Neural cell (in vitro differentiated cells): ENCODE measurements at regions not wholly inside any gene's neighbourhood (a gene's known extent, or its start where the extent isn't known, plus 50 kb on each side); places are given as distances from the start of the nearest gene placed in this dataset.

Source experiments
- H2AFZ ChIP-seq: fragments of 200-600, 300-800 bp; sonication (generic), shearing (Covaris generic); 2 replicates; pipeline ENCODE4 v1.6.0; 2014; ENCODE audit warnings: low read depth, mild to moderate bottlenecking, antibody characterized with exemption, low read length, moderate library complexity
- H3F3A ChIP-seq: fragments of 200-600 bp; shearing (Covaris generic); 2 replicates; pipeline ENCODE4 v1.6.1; 2016; ENCODE audit warnings: mild to moderate bottlenecking, moderate library complexity, mixed read lengths, antibody characterized with exemption, low read length; ENCODE audit not compliant: insufficient read depth, poor library complexity, severe bottlenecking
- H3K27ac ChIP-seq: fragments of 200-600, 300-800 bp; sonication (generic), shearing (Covaris generic); 2 replicates; pipeline ENCODE4 v1.5.1; 2014; ENCODE audit warnings: mild to moderate bottlenecking, low read length, moderate library complexity
- H3K27me3 ChIP-seq: fragments of 300-800, 200-600 bp; sonication (generic), shearing (Covaris generic); 2 replicates; pipeline ENCODE4 v1.6.0; 2014; ENCODE audit warnings: mild to moderate bottlenecking, low read depth, low read length, moderate library complexity; ENCODE audit not compliant: insufficient read depth
- H3K36me3 ChIP-seq: fragments of 300-800, 200-600 bp; sonication (generic), shearing (Covaris generic); 2 replicates; pipeline ENCODE4 v1.5.1; 2014; ENCODE audit warnings: mild to moderate bottlenecking, antibody characterized with exemption, low read length, moderate library complexity; ENCODE audit not compliant: insufficient read depth
- H3K4me2 ChIP-seq: fragments of 300-800, 200-600 bp; sonication (generic), shearing (Covaris generic); 2 replicates; pipeline ENCODE4 v1.6.0; 2014; ENCODE audit warnings: mild to moderate bottlenecking, low read length
- H3K4me3 ChIP-seq: fragments of 300-800, 200-600 bp; sonication (generic), shearing (Covaris generic); 2 replicates; pipeline ENCODE4 v1.5.1; 2014; ENCODE audit warnings: mild to moderate bottlenecking, low read length, moderate library complexity
- H3K79me2 ChIP-seq: fragments of 200-600 bp; shearing (Covaris generic); replicated peaks from 2 replicates; pipeline ENCODE4 v1.6.0; 2014; ENCODE audit warnings: mild to moderate bottlenecking, low read length, moderate library complexity; ENCODE audit not compliant: insufficient read depth
- H3K9ac ChIP-seq: fragments of 300-800, 200-600 bp; sonication (generic), shearing (Covaris generic); 2 replicates; pipeline ENCODE4 v1.6.1; 2016; ENCODE audit warnings: mild to moderate bottlenecking, low read length, mixed read lengths
- H3K9me2 ChIP-seq: fragments of 200-600 bp; shearing (Covaris generic); 2 replicates; pipeline ENCODE4 v1.6.1; 2016; ENCODE audit warnings: mild to moderate bottlenecking, low read length, mixed read lengths; ENCODE audit not compliant: insufficient read depth
- H3K9me3 ChIP-seq: fragments of 200-600, 300-800 bp; sonication (generic), shearing (Covaris generic); 2 replicates; pipeline ENCODE4 v1.6.1; 2016; ENCODE audit warnings: mild to moderate bottlenecking, mixed run types, low read length, moderate library complexity, mixed read lengths
- H4K20me1 ChIP-seq: fragments of 200-600 bp; shearing (Covaris generic); 2 replicates; pipeline ENCODE4 v1.6.1; 2016; ENCODE audit warnings: mild to moderate bottlenecking, mixed run types; ENCODE audit not compliant: insufficient read depth
- CTCF ChIP-seq: fragments of 450-650 bp; IDR thresholded peaks from 2 replicates; pipeline ENCODE4 v1.5.1; 2014; ENCODE audit warnings: antibody characterized with exemption, mild to moderate bottlenecking, moderate library complexity; ENCODE audit not compliant: poor library complexity, severe bottlenecking
- EP300 ChIP-seq: fragments of 450-650 bp; conservative IDR thresholded peaks from 2 replicates; pipeline ENCODE4 v1.6.1; 2014; ENCODE audit warnings: antibody characterized with exemption, mild to moderate bottlenecking, moderate library complexity; ENCODE audit not compliant: poor library complexity, severe bottlenecking
- EZH2 ChIP-seq: fragments of 200-600, 300-800 bp; shearing (Covaris generic), sonication (generic); IDR thresholded peaks from 2 replicates; pipeline ENCODE4 v1.6.1; 2014; ENCODE audit warnings: antibody characterized with exemption, low read length, borderline replicate concordance, mild to moderate bottlenecking; ENCODE audit not compliant: insufficient read depth, poor library complexity, severe bottlenecking
- MXI1 ChIP-seq: fragments of 450-650 bp; conservative IDR thresholded peaks from 2 replicates; pipeline ENCODE4 v1.6.1; 2014; ENCODE audit warnings: antibody characterized with exemption, mild to moderate bottlenecking; ENCODE audit not compliant: poor library complexity, severe bottlenecking
- POLR2AphosphoS5 ChIP-seq: IDR thresholded peaks from 2 replicates; pipeline ENCODE4 v1.6.1; 2012
- RAD21 ChIP-seq: fragments of 450-650 bp; conservative IDR thresholded peaks from 2 replicates; pipeline ENCODE4 v1.6.1; 2014; ENCODE audit warnings: antibody characterized with exemption, mild to moderate bottlenecking, moderate library complexity
- REST ChIP-seq: IDR thresholded peaks from 2 replicates; pipeline ENCODE4 v1.6.1; 2012; ENCODE audit warnings: borderline replicate concordance
- SMC3 ChIP-seq: fragments of 450-650 bp; conservative IDR thresholded peaks from 2 replicates; pipeline ENCODE4 v1.6.1; 2014; ENCODE audit warnings: antibody characterized with exemption, mild to moderate bottlenecking, moderate library complexity; ENCODE audit not compliant: poor library complexity
- TAF1 ChIP-seq: IDR thresholded peaks from 2 replicates; pipeline ENCODE4 v1.6.1; 2012; ENCODE audit warnings: low read depth

- Histone ChIP-seq H3K4me2 (no peak overlapping the region), H3K36me3 (no peaks in the 10 kb centered on the region), H3K9ac (no peak overlapping the region), H3K9me2 (no peaks in the 10 kb centered on the region), H2AFZ (no peak overlapping the region), H4K20me1 (no peaks in the 10 kb centered on the region), H3K4me3 (no peak overlapping the region), H3K79me2 (no peaks in the 10 kb centered on the region), H3F3A (no peaks in the 10 kb centered on the region), H3K27me3 (no peaks in the 10 kb centered on the region), H3K9me3 (no peaks in the 10 kb centered on the region), H3K27ac (no peak overlapping the region)
- no peak for TF ChIP-seq MXI1
- TF ChIP-seq CTCF = no peak
These were observed 63.9 kb upstream of the TSC22D2 start for GRCh38 chr3:150344079-150344759.

GRCh38 chr3:150342896-150343467 lies 65.1 kb upstream of the TSC22D2 start:
- no peaks in the 10 kb centered on the region for H3K9me2 ChIP-seq
- no peak overlapping the region for H3K27ac ChIP-seq
- H3K36me3 ChIP-seq = no peaks in the 10 kb centered on the region
- no peaks in the 10 kb centered on the region for H3K9me3 ChIP-seq
- no peaks in the 10 kb centered on the region for H3K79me2 ChIP-seq
- H2AFZ ChIP-seq = no peak overlapping the region
- no peaks in the 10 kb centered on the region for H4K20me1 ChIP-seq
- H3K4me3 ChIP-seq = no peak overlapping the region
- H3K4me2 ChIP-seq = no peak overlapping the region
- H3K27me3 ChIP-seq = no peaks in the 10 kb centered on the region
- TF ChIP-seq POLR2AphosphoS5 = no peak
- no peak for TF ChIP-seq REST
- no peak for TF ChIP-seq MXI1
- no peak for TF ChIP-seq RAD21
- TF ChIP-seq EZH2 = no peak
- TF ChIP-seq CTCF = no peak
- TF ChIP-seq EP300 = no peak
- TF ChIP-seq TAF1 = no peak
- TF ChIP-seq SMC3 = no peak
- H3K9ac ChIP-seq = no peak overlapping the region
- no peaks in the 10 kb centered on the region for H3F3A ChIP-seq
